WTC11 (cell line): ENCODE measurements at regions not wholly inside any gene's neighbourhood (a gene's known extent, or its start where the extent isn't known, plus 50 kb on each side); places are given as distances from the start of the nearest gene placed in this dataset.

Experiments
- CREB1 ChIP-seq: sonication (generic); formaldehyde crosslinking; IDR thresholded peaks from 2 replicates; pipeline ENCODE4 v1.8.0; 2023; ENCODE audit warnings: mild to moderate bottlenecking, missing genetic modification reagents
- NFYB ChIP-seq: sonication (generic); formaldehyde crosslinking; conservative IDR thresholded peaks from 2 replicates; pipeline ENCODE4 v1.8.0; 2022; ENCODE audit warnings: low read depth, missing genetic modification reagents
- NR2C2 ChIP-seq: sonication (generic); formaldehyde crosslinking; IDR thresholded peaks from 2 replicates; pipeline ENCODE4 v1.8.0; 2022; ENCODE audit warnings: mild to moderate bottlenecking, missing genetic modification reagents
- RELA ChIP-seq: sonication (generic); formaldehyde crosslinking; IDR thresholded peaks from 2 replicates; pipeline ENCODE4 v1.8.1; 2022; ENCODE audit warnings: missing genetic modification reagents, mild to moderate bottlenecking, borderline replicate concordance
- SP1 ChIP-seq: sonication (generic); formaldehyde crosslinking; conservative IDR thresholded peaks from 2 replicates; pipeline ENCODE4 v1.8.1; 2022; ENCODE audit warnings: missing genetic modification reagents
- TEAD4 ChIP-seq: sonication (generic); formaldehyde crosslinking; IDR thresholded peaks from 2 replicates; pipeline ENCODE4 v1.8.0; 2022; ENCODE audit warnings: mild to moderate bottlenecking, missing genetic modification reagents
- ZNF317 ChIP-seq: sonication (generic); formaldehyde crosslinking; IDR thresholded peaks from 2 replicates; pipeline ENCODE4 v1.8.1; 2023; ENCODE audit warnings: low read depth, mild to moderate bottlenecking, moderate library complexity, missing genetic modification reagents, borderline replicate concordance
- TF ChIP-seq, protein P1 (sequence below): sonication (generic); formaldehyde crosslinking; IDR thresholded peaks from 2 replicates; pipeline ENCODE4 v1.8.0; 2023; ENCODE audit warnings: missing genetic modification reagents
- TF ChIP-seq, protein P2 (sequence below): sonication (generic); formaldehyde crosslinking; IDR thresholded peaks from 2 replicates; pipeline ENCODE4 v1.8.0; 2022; ENCODE audit warnings: mild to moderate bottlenecking, missing genetic modification reagents
- TF ChIP-seq, protein P3 (sequence below): fragments of 200-600 bp; IDR thresholded peaks from 2 replicates; pipeline ENCODE4 v1.8.0; 2022; ENCODE audit warnings: antibody characterized with exemption
- TF ChIP-seq, protein P4 (sequence below): sonication (generic); formaldehyde crosslinking; IDR thresholded peaks from 2 replicates; pipeline ENCODE4 v1.8.0; 2022; ENCODE audit warnings: missing genetic modification reagents
- TF ChIP-seq, protein P5 (sequence below): sonication (generic); formaldehyde crosslinking; conservative IDR thresholded peaks from 2 replicates; pipeline ENCODE4 v1.8.1; 2023; ENCODE audit warnings: mild to moderate bottlenecking, low read depth, missing genetic modification reagents, moderate library complexity
- TF ChIP-seq, protein P6 (sequence below): sonication (generic); formaldehyde crosslinking; IDR thresholded peaks from 2 replicates; pipeline ENCODE4 v1.8.1; 2023; ENCODE audit warnings: mild to moderate bottlenecking, moderate library complexity, missing genetic modification reagents
- TF ChIP-seq, protein P7 (sequence below): sonication (generic); formaldehyde crosslinking; IDR thresholded peaks from 2 replicates; pipeline ENCODE4 v1.8.1; 2023; ENCODE audit warnings: mild to moderate bottlenecking, missing genetic modification reagents, moderate library complexity

DNA sequence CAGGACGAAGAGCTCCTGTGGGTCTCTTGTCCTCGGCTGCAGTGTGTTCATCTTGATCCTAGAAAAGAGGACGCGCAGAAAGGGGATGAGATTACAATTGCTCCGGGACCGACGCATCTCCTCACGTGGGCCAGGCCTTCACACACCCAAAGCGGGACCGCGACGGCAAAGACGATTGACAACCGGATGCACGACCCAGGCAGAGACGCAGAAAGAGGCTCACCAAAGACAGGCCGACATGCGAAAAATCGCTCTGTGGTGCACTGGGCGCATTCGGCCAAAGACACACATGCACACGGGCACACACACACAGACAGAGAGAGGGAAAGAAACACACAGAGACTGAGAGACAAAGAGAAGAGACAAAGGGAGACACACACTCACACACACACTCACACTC is 1089.9 kb upstream of the DEFB115 start:
- TF ChIP-seq, protein P1, sequence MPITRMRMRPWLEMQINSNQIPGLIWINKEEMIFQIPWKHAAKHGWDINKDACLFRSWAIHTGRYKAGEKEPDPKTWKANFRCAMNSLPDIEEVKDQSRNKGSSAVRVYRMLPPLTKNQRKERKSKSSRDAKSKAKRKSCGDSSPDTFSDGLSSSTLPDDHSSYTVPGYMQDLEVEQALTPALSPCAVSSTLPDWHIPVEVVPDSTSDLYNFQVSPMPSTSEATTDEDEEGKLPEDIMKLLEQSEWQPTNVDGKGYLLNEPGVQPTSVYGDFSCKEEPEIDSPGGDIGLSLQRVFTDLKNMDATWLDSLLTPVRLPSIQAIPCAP = no peak
- TF ChIP-seq, protein P2, sequence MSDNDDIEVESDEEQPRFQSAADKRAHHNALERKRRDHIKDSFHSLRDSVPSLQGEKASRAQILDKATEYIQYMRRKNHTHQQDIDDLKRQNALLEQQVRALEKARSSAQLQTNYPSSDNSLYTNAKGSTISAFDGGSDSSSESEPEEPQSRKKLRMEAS = no peak
- no peak for TF ChIP-seq RELA (CRISPR knock-in tag)
- no peak for TF ChIP-seq NR2C2
- TF ChIP-seq, protein P3, sequence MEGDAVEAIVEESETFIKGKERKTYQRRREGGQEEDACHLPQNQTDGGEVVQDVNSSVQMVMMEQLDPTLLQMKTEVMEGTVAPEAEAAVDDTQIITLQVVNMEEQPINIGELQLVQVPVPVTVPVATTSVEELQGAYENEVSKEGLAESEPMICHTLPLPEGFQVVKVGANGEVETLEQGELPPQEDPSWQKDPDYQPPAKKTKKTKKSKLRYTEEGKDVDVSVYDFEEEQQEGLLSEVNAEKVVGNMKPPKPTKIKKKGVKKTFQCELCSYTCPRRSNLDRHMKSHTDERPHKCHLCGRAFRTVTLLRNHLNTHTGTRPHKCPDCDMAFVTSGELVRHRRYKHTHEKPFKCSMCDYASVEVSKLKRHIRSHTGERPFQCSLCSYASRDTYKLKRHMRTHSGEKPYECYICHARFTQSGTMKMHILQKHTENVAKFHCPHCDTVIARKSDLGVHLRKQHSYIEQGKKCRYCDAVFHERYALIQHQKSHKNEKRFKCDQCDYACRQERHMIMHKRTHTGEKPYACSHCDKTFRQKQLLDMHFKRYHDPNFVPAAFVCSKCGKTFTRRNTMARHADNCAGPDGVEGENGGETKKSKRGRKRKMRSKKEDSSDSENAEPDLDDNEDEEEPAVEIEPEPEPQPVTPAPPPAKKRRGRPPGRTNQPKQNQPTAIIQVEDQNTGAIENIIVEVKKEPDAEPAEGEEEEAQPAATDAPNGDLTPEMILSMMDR = no peak
- TF ChIP-seq, protein P4, sequence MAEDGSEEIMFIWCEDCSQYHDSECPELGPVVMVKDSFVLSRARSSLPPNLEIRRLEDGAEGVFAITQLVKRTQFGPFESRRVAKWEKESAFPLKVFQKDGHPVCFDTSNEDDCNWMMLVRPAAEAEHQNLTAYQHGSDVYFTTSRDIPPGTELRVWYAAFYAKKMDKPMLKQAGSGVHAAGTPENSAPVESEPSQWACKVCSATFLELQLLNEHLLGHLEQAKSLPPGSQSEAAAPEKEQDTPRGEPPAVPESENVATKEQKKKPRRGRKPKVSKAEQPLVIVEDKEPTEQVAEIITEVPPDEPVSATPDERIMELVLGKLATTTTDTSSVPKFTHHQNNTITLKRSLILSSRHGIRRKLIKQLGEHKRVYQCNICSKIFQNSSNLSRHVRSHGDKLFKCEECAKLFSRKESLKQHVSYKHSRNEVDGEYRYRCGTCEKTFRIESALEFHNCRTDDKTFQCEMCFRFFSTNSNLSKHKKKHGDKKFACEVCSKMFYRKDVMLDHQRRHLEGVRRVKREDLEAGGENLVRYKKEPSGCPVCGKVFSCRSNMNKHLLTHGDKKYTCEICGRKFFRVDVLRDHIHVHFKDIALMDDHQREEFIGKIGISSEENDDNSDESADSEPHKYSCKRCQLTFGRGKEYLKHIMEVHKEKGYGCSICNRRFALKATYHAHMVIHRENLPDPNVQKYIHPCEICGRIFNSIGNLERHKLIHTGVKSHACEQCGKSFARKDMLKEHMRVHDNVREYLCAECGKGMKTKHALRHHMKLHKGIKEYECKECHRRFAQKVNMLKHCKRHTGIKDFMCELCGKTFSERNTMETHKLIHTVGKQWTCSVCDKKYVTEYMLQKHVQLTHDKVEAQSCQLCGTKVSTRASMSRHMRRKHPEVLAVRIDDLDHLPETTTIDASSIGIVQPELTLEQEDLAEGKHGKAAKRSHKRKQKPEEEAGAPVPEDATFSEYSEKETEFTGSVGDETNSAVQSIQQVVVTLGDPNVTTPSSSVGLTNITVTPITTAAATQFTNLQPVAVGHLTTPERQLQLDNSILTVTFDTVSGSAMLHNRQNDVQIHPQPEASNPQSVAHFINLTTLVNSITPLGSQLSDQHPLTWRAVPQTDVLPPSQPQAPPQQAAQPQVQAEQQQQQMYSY (CRISPR knock-in tag) = no peak
- TF ChIP-seq, protein P5, sequence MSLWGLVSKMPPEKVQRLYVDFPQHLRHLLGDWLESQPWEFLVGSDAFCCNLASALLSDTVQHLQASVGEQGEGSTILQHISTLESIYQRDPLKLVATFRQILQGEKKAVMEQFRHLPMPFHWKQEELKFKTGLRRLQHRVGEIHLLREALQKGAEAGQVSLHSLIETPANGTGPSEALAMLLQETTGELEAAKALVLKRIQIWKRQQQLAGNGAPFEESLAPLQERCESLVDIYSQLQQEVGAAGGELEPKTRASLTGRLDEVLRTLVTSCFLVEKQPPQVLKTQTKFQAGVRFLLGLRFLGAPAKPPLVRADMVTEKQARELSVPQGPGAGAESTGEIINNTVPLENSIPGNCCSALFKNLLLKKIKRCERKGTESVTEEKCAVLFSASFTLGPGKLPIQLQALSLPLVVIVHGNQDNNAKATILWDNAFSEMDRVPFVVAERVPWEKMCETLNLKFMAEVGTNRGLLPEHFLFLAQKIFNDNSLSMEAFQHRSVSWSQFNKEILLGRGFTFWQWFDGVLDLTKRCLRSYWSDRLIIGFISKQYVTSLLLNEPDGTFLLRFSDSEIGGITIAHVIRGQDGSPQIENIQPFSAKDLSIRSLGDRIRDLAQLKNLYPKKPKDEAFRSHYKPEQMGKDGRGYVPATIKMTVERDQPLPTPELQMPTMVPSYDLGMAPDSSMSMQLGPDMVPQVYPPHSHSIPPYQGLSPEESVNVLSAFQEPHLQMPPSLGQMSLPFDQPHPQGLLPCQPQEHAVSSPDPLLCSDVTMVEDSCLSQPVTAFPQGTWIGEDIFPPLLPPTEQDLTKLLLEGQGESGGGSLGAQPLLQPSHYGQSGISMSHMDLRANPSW (CRISPR knock-in tag) = no peak
- no peak for TF ChIP-seq TEAD4 (CRISPR knock-in tag)
- no peak for TF ChIP-seq SP1 (CRISPR knock-in tag)
- TF ChIP-seq, protein P6, sequence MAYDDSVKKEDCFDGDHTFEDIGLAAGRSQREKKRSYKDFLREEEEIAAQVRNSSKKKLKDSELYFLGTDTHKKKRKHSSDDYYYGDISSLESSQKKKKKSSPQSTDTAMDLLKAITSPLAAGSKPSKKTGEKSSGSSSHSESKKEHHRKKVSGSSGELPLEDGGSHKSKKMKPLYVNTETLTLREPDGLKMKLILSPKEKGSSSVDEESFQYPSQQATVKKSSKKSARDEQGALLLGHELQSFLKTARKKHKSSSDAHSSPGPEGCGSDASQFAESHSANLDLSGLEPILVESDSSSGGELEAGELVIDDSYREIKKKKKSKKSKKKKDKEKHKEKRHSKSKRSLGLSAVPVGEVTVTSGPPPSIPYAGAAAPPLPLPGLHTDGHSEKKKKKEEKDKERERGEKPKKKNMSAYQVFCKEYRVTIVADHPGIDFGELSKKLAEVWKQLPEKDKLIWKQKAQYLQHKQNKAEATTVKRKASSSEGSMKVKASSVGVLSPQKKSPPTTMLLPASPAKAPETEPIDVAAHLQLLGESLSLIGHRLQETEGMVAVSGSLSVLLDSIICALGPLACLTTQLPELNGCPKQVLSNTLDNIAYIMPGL (CRISPR knock-in tag) = no peak
- TF ChIP-seq, protein P7, sequence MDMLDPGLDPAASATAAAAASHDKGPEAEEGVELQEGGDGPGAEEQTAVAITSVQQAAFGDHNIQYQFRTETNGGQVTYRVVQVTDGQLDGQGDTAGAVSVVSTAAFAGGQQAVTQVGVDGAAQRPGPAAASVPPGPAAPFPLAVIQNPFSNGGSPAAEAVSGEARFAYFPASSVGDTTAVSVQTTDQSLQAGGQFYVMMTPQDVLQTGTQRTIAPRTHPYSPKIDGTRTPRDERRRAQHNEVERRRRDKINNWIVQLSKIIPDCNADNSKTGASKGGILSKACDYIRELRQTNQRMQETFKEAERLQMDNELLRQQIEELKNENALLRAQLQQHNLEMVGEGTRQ (CRISPR knock-in tag) = no peak
- no peak for TF ChIP-seq CREB1
- TF ChIP-seq ZNF317 (CRISPR knock-in tag) = no peak
- TF ChIP-seq NFYB (CRISPR knock-in tag) = no peak
